GM19438 (cell line): ENCODE measurements at regions not wholly inside any gene's neighbourhood (a gene's known extent, or its start where the extent isn't known, plus 50 kb on each side); places are given as distances from the start of the nearest gene placed in this dataset.

Experiments
- ATAC-seq: cut with Tn5 transposase; IDR thresholded peaks from one replicate; pipeline ENCODE4 v1.9.1; 2021; ENCODE audit warnings: low read depth; ENCODE audit not compliant: unreplicated experiment

DNA sequence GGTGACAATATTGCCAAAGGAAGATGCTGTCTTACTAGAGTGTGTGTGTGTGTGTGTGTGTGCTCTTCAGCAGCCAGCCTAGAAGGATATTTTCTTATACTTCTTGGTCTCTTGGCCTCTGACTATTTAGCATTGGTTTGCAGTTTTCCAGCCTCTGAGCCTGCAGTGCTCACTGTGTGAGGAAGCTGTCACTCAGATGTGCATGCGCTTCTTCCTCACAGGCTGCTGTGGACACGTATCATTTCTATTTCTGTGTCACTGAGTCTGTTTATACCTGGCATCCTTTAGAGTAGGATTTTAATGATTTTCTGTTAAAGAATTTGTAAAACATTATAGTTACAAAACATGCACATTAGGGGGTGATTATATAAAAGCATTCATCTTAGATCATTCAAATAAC lies 83.3 kb downstream of the ALDH8A1 start:
- no peak for ATAC-seq

GRCh38 chr6:134864558-134864957 lies 85.3 kb downstream of the ALDH8A1 start:
- no peak for ATAC-seq

DNA sequence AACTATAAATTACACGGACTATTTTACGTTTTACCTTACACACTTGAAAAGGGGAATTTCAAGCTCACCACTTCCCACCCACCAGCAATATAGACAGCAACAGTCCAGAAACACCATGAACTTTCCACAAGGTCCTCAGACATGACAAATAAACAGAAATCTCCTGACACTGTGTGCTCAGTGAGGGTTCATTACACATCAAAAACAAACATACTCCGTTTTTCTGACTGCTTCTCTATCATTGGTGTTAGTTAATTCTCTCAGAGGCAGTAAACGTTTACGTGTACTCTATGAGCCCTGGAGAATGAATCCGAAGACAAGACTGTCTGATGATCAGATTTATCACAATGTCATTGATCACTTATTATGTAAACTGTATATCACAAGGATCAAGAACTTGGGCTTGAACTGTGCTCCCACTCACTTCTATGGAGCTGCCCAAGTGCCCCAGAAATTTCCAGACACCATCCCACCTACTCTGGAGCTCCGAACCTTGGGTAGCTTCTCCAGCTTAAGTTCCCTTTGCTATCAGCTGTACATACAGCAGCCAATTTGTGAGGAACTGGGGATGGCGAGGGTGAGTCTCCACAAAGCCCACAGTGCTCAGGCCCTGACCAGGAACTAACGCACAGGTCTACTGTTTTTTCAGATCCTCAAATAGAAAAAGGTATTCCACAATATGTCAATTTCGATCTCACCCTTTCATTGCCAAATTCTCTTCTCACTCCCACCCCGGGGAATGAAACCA lies 86.0 kb downstream of the ALDH8A1 start:
- ATAC-seq, result no peak

GRCh38 chr6:134854366-134854765 lies 95.5 kb downstream of the ALDH8A1 start:
- ATAC-seq, result no peak

GRCh38 chr6:134853111-134854055 lies 96.5 kb downstream of the ALDH8A1 start:
- ATAC-seq, result no peak

- no peak for ATAC-seq
These were observed 98.4 kb downstream of the ALDH8A1 start for GRCh38 chr6:134851548-134851947.

DNA sequence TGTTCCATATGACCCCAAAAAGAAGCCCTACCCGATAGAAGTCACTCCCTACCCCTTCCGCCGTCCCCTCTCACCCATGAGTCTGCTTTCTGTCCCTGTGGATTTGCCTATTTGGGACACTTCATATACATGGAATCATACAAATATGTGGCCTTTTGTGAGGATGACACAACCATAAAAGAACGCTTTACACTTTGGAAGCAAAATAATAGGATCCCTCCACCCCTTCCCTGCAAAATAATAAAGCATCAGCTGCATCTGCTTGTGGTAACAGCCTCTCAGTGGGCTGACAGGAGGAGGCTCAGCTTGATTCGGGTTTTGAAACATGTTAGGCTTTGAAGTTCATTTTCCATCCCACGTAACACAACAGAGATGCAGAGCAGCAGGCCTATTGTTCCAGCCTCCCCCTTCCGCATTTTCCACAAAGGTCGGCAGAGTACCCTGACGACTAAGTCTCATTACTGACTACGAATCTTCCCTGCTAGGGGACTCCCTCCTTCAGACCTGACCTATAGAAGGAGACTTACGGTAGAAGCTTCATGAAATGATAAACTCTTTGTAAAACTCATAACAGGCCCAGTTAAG lies 99.1 kb downstream of the ALDH8A1 start:
- no peak for ATAC-seq

DNA sequence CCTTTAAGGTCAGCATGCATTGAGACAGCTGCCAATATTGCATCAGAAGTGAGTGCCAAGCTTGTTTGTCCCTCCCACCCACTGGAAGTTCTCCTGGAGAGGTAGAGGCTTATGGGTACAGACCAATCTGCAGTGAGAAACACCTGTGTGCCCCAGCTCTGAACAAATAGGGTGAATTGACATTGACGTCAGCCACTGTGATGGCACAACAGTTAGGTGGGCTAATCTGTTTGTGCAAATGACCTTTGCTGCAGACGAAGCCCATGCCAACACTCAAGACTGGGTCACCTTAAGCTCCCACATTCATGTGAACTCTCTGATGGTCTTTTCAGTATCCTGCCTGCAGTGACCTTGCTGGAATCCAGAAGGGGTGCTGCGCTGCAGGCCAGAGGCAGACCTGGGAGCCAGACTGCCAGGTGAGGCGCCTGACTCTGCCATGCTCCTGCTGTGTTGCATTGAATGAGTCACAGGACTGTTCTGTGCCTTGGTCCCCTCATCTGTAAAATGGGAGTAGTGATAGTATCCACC lies 99.9 kb downstream of the ALDH8A1 start:
- ATAC-seq, result no peak

- ATAC-seq, result no peak
These were observed 101.8 kb downstream of the ALDH8A1 start for GRCh38 chr6:134848076-134848475.

DNA sequence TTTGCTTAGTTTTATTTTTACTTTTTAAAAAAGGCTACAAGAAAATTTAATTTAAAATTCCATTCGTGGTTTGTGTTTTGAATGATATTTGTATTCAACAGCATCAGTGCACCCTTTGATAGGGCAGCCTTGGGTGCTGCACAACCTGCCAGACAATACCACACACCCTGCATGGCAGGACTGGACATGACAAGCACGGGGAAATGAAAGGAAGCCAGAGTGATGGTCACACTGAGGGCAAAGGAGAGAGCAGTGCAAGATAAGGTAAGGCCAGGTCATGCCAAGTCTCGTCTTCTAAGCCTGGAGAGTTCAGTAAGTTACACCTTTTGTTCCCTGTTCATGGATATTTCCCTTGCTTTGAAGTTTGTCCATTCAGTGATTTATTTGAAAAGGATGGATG lies 103.0 kb downstream of the ALDH8A1 start:
- ATAC-seq, result no peak

DNA sequence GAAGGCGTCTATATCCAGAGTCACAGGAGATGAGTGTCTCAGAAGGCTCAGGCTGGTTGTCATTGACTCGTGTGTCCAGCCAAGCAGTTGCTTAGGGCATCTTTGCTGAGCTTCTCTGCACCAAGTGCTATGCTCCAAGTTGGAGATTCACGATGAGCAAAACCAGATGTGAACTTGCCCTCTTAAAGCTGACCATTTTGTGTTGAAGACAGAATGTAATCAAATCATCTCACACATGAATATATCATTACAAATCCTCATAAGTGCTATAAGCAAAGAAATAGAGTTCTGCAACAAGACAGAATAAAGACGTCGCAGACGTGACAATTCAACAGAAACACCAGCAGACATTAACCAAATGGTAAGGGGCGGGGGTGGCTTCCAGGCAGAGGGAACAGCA lies 103.9 kb downstream of the ALDH8A1 start:
- ATAC-seq, result no peak

GRCh38 chr6:134844120-134844519 lies 105.8 kb downstream of the ALDH8A1 start:
- no peak for ATAC-seq

DNA sequence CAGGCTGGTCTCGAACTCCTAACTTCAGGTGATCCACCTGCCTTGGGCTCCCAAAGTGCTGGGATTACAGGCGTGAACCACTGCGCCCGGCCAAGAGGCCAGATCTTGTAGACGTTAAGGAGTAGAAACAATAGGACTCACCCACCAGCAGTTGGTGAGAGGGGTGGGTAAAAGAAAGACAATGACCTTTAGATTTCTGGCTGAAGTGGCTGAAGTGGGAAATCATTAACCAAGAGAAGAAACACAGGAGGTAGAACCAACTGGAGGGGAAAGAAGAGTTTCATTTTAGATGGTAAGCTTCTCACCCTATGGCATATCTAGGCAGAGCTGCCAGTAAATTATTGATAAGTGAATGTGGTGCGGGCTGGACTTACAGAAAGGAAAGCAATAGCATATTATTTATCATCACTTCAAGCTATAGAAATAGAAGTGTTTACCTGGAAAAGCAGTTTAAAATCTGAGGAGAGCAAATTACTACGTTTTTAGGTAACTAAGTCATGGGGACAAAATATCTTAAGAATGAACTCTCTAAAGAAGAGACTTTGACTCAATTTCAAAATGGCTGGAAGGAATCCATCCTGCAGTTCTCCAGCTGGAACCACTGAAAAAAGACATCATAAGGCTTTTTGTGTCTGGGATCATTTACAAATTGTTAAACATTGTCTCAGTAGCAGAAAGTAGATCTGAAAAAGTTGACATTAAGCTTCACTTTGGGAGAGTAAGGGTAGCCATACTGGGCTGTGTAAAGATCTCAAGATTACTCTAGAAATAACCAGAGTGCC lies 109.6 kb downstream of the ALDH8A1 start:
- ATAC-seq, result peak; percentile 90

- no peak for ATAC-seq
These were observed 113.9 kb downstream of the ALDH8A1 start for GRCh38 chr6:134835993-134836392.

DNA sequence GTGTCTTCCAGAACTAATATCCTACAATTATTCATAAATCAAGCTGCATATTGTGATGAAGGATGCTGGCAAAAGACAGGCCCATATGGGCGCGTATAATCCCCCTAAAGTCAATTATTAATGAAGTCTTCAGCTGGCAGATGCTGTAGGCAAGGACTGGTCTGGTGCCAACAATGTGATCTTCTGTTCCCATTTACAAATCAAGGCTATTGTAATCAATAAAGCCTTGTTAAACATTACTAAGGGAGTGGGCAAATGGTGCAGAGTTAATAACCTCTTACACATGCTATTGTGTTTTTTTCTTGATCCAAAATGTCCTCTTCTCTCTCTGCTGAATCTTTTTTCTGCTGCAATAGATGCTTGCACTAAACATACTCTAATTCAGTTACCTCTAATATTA lies 119.0 kb downstream of the ALDH8A1 start:
- no peak for ATAC-seq

DNA sequence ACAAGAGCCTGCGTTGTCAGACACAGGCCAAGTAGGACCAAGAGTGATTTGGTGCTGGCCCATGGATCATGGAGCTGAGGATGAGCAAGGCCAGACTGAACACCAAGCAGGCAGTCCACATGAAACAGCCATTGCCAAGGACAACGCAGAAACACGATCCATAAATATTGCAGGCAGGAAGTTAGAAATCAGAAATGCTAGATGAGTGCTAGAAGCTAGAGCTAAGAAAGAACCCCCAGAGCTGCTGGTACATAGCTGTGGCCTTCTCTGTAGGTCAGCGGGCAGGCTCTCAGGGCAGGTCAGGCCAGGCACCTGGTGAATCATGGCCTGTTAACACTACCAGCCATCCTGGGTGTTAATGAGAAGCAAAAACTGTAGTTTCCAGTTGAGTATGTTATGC lies 119.7 kb downstream of the ALDH8A1 start:
- ATAC-seq, result no peak

GRCh38 chr6:134828641-134829040 lies 121.3 kb downstream of the ALDH8A1 start:
- ATAC-seq, result no peak

DNA sequence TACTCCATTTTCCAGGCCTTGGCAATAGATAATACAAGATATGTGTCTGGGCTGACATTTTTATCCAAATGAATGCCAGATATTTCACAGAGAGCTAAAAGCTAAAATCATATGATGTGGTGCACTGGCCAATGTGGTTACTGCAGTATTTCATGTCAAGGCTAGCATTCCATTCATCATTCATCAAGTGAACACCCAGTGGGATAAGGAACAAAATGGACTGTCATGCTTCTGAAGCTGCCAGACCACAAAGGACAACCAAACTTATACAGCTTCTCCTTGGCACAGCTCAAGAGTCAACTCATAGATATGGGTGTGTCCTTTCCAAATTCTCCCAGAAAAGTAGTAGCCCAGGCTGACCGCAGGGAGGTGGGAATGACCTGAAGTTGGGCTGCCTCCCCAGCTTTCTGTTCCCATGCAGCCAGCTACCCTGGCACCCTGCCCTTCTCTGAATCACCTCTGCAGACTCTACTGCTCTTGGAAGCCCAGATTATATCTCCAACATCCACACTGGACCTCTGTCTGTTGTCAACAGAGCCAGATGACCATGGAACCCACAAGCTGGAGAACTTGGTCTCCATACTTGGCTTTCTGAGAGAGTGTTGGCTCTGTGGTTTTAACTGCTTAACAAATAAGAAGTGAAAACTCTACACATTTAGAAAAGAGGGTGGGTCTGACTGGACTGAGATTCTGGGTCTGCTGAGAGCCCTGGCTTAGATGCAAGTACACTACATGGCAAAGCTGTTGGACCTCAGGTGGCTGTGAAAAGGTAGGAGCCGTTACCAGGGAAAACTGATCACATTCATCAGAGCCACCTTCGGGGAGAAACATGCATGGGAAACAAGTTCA lies 122.8 kb downstream of the ALDH8A1 start:
- no peak for ATAC-seq

GRCh38 chr6:134823710-134824034 lies 126.2 kb downstream of the ALDH8A1 start:
- no peak for ATAC-seq
